ENCODE measurements at regions not wholly inside any gene's neighbourhood (a gene's known extent, or its start where the extent isn't known, plus 50 kb on each side); places are given as distances from the start of the nearest gene placed in this dataset.

DNA sequence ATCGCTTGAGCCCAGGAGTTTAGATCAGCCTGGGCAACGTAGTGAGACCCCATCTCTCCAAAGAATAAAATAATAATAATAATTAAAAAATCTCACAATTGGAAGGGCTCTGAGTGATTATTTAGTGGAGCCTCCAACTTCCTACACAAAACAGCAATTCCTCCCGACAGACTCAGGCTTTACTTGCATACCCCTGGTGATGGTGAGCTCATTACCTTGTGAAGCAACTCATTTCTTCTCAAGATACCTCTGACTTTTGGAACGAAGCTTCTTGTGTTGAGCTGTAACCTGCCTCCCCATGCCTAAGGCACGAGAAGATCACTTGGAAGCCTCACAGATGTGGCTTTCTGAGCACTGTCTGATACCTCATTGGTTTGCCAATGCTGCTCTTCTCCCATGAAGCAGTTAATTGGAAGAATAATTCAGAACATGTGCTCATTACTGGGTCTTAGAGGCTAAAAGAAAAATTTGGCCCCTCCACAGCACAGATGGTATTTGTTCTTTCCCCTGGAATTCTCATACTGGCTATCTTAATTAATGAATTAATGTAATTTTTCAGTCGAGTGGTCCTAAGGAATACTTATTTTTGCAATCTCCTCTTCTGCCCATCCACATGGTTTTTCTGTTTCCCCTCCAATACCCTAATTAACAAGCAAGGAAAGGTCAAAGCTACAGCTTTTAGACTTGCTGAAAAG is 769.0 kb downstream of the TYW1 start:
- DNase-seq (ENCODE audit: low spot score) (no peak), ATAC-seq (ENCODE audit: insufficient number of reproducible peaks, low FRiP score, low read depth) (no peak)
- H3K27ac ChIP-seq = no peak overlapping the region
- H3K4me3 ChIP-seq = no peak overlapping the region
- TF ChIP-seq, protein P1, sequence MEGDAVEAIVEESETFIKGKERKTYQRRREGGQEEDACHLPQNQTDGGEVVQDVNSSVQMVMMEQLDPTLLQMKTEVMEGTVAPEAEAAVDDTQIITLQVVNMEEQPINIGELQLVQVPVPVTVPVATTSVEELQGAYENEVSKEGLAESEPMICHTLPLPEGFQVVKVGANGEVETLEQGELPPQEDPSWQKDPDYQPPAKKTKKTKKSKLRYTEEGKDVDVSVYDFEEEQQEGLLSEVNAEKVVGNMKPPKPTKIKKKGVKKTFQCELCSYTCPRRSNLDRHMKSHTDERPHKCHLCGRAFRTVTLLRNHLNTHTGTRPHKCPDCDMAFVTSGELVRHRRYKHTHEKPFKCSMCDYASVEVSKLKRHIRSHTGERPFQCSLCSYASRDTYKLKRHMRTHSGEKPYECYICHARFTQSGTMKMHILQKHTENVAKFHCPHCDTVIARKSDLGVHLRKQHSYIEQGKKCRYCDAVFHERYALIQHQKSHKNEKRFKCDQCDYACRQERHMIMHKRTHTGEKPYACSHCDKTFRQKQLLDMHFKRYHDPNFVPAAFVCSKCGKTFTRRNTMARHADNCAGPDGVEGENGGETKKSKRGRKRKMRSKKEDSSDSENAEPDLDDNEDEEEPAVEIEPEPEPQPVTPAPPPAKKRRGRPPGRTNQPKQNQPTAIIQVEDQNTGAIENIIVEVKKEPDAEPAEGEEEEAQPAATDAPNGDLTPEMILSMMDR (IDR thresholded peaks at IDR 0.05) = no peak
- H3K4me1 ChIP-seq (ENCODE audit: control insufficient read depth in 1 of 2, low read depth in 2 of 2) = no peaks in the 10 kb centered on the region
- no peaks in the 10 kb centered on the region for H3K27me3 ChIP-seq (replicated peaks; ENCODE audit: insufficient read depth)
- no peaks in the 10 kb centered on the region for H3K9me3 ChIP-seq
- H3K36me3 ChIP-seq = no peaks in the 10 kb centered on the region

DNA sequence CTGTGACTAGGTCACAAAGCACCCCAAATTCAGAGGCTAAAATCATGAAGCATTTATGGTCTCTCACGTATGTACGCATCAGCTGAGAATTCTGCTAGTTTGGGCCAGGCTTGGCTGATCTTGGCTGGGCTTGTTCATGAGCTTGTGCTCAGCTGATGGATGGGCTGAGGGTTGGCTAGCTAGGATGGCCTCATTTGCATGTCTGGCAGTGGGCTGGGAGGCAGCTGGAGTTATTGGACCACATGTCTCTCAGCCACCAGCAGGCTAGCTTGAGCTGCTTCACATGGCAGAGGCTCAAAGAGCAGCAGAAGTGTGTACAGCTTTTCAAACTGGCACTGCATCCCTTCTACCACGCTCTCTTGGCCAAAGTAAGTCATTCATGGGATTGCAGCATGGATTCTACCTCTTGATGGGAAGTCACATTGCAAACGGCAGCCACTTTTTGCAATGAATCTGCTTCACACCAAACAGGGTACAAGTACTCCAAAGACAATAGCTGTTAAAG is 770.3 kb downstream of the TYW1 start:
- TF ChIP-seq, protein P1 (IDR thresholded peaks at IDR 0.05) = no peak
- H3K27ac ChIP-seq = no peak overlapping the region
- H3K4me1 ChIP-seq (ENCODE audit: control insufficient read depth in 1 of 2, low read depth in 2 of 2) = no peaks in the 10 kb centered on the region
- no peaks in the 10 kb centered on the region for H3K27me3 ChIP-seq (replicated peaks; ENCODE audit: insufficient read depth)
- H3K4me3 ChIP-seq = no peak overlapping the region
- no peaks in the 10 kb centered on the region for H3K36me3 ChIP-seq
- H3K9me3 ChIP-seq = no peaks in the 10 kb centered on the region
- no peak for DNase-seq (ENCODE audit: low spot score)
- no peak for ATAC-seq (ENCODE audit: insufficient number of reproducible peaks, low FRiP score, low read depth)

DNA sequence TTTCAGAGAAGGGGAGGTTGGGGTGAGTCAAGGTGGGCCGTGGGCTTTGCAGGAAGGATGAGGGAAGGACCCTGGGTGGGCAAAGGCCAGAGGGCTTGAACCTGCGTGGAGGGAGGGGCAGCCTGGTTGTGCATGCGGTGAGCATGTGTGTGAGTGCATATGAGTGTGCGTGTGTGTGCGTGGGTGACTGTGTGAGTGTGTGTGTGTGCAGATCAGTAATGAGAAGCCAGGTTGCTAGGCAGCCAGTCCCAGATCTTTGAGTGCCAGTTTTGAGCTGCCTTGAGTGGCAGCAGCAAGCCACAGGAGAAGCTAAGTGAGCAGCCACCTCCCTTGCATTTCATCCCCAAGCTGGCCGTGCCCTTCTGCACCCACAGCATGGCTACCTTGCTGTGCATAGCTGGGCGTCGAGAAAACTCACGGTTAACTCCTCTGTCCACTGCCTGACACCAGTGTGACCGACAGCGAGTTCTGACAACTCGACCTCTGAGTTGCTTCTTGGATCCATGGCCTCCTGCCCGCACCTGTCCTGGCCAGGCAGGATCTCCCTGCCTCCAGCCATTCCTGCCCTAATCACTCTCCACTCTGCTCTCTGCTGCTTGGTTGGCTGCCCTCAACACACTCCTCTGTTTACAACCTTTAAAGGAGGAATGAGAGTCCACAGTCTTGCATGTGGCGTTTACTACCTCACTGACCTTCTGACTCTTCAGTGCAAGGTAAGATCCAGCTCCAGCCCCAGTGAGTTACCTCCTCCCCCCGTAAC is 775.4 kb downstream of the TYW1 start:
- H3K27ac ChIP-seq = no peak overlapping the region
- H3K27me3 ChIP-seq (replicated peaks; ENCODE audit: insufficient read depth) = no peaks in the 10 kb centered on the region
- H3K4me3 ChIP-seq = no peak overlapping the region
- DNase-seq (ENCODE audit: low spot score) = no peak
- TF ChIP-seq, protein P1 (IDR thresholded peaks at IDR 0.05) = no peak
- no peak for ATAC-seq (ENCODE audit: insufficient number of reproducible peaks, low FRiP score, low read depth)
- H3K9me3 ChIP-seq = no peaks in the 10 kb centered on the region
- H3K4me1 ChIP-seq (ENCODE audit: control insufficient read depth in 1 of 2, low read depth in 2 of 2) = no peaks in the 10 kb centered on the region
- no peaks in the 10 kb centered on the region for H3K36me3 ChIP-seq

DNA sequence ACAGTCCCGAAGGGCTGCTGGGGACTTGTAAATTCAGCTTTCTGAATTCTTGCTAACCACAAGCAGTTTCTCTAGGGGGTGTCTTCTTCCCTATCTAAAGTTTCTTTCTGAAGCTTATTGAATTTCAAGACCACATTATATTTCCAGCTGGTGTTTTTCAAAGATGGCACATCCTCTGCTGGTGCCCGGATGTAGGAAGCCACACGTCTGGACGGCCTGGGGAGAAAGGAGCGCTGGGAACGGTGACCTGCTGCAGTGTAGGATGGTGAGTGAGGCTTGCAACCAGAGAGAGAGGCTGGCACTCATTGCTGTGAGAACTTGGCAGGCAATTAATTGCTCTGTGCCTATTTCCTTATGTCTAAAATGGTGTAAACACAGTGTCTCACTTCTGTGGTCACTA is 776.4 kb downstream of the TYW1 start:
- no peak for ATAC-seq (ENCODE audit: insufficient number of reproducible peaks, low FRiP score, low read depth)
- DNase-seq (ENCODE audit: low spot score) = no peak
- Histone ChIP-seq H3K4me3 (no peak overlapping the region), H3K9me3 (no peaks in the 10 kb centered on the region), H3K36me3 (no peaks in the 10 kb centered on the region), H3K27me3 (replicated peaks; ENCODE audit: insufficient read depth) (no peaks in the 10 kb centered on the region), H3K4me1 (ENCODE audit: control insufficient read depth in 1 of 2, low read depth in 2 of 2) (no peaks in the 10 kb centered on the region), H3K27ac (no peak overlapping the region)
- TF ChIP-seq, protein P1 (IDR thresholded peaks at IDR 0.05) = no peak

DNA sequence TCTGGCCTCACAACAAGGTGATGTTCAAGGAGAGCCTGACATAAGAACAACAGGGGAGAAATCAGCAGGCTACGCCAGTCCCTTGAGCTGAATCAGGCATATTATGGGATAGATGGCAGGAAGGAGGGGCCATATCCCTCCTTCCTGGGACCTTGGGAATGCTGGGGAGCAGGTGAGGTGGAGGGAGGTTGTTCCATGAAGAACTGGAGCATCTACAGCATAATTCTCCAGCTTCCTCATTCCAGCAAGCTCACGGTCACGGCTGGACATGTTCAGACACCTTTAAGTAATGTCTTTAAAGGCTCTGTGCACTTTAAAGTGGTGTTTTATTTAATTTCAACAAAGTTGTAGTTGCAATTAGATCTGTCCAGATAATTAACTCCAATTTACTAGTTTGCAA is 780.5 kb downstream of the TYW1 start:
- H3K4me3 ChIP-seq = no peak overlapping the region
- ATAC-seq (ENCODE audit: insufficient number of reproducible peaks, low FRiP score, low read depth) (no peak), DNase-seq (ENCODE audit: low spot score) (no peak)
- no peak overlapping the region for H3K27ac ChIP-seq
- H3K9me3 ChIP-seq = no peaks in the 10 kb centered on the region
- no peaks in the 10 kb centered on the region for H3K27me3 ChIP-seq (replicated peaks; ENCODE audit: insufficient read depth)
- no peaks in the 10 kb centered on the region for H3K4me1 ChIP-seq (ENCODE audit: control insufficient read depth in 1 of 2, low read depth in 2 of 2)
- no peaks in the 10 kb centered on the region for H3K36me3 ChIP-seq
- TF ChIP-seq, protein P1 (IDR thresholded peaks at IDR 0.05) = no peak
